Stimulated activated naive CD4-positive, alpha-beta T cell treated with Interleukin-2 at 50 U/mL for 16 hours (primary cell): ENCODE measurements at regions not wholly inside any gene's neighbourhood (a gene's known extent, or its start where the extent isn't known, plus 50 kb on each side); places are given as distances from the start of the nearest gene placed in this dataset.
"Not testable (repeated sequence)": the region's sequence is repeated elsewhere in the genome, so short reads cannot be mapped to it uniquely, and the experiment has no call there.

Experiments
- DNase-seq: peaks from one replicate; lab custom pipeline; 2025; lab: John Stamatoyannopoulos, UW

DNA sequence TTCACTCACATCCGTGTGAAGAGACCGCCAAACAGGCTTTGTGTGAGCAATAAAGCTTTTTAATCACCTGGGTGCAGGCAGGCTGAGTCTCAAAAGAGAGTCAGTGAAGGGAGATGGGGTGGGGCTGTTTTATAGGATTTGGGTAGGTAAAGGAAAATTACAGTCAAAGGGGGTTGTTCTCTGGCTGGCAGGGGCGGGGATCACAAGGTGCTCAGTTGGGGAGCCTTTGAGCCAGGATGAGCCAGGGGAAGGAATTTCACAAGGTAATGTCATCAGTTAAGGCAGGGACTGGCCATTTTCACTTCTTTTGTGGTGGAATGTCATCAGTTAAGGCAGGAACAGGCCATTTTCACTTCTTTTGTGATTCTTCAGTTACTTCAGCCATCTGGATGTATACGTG lies 210.3 kb upstream of the ELL2 start:
- not testable (repeated sequence) for DNase-seq

DNA sequence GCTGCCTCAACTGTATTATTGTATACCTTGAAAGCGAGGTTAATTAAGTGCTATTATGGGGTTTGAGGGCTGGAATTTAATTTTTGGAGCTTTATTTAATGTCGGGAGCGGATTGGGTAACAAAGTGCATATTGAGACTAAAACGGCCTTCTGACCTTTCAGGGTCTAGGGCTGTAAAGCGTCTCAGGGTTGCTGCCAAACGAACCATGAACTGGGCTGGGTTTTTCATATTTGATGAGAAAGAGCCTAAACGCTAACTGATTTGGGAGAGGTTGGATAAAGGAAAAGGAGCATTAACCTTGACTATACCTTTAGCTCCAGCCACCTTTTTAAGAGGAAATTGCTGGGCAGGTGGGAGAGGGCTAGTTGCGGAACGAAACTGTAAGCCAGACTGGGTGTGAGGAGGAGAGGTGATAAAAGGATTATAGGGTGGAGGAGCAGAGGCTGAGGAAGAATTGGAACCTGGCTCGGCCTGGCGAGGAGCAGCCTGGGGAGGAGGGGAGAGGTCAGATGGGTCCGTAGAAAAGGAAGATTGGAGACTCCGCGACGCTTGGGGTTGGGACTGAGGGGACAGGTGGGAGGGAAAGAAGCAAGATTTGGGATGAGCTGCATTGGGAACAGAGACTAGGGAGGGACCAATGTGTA lies 209.0 kb upstream of the ELL2 start:
- not testable (repeated sequence) for DNase-seq

DNA sequence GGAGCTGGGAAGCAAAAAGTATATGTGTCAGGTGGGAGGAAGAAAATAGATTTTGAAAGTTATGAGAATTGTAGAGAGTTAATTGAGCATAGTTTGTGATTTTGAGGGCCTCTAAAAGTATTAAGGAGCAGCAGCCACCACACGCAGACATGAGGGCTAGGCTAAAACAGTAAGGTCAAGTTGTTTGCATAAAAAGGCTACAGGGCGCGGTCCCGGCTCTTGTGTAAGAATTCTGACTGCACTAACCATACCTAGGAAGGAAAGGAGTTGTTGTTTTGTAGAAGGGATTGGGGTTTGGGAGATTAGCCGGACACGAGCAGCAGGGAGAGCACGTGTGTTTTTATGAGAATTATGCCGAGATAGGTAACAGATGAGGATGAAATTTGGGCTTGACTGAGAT lies 207.2 kb upstream of the ELL2 start:
- DNase-seq, result not testable (repeated sequence)

DNA sequence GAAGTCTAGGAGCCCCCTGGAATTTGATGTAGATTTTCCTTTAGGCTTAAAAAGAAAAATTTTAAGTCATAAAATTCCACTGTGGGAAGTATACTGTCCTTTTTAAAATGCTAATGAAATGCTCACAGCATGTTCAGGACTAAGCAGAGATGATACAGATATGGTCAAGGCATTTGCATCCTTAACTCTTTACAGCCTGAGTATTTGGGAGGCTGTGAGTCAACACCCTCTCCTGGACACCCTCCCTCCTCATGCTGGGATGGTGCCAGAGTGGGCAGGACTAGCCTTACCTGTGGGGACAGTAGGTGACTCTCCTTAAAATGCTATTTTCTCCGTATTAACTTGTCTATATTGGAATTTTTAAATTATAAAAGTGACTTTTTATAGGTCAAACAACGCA lies 197.4 kb upstream of the ELL2 start:
- DNase-seq, result no peak

DNA sequence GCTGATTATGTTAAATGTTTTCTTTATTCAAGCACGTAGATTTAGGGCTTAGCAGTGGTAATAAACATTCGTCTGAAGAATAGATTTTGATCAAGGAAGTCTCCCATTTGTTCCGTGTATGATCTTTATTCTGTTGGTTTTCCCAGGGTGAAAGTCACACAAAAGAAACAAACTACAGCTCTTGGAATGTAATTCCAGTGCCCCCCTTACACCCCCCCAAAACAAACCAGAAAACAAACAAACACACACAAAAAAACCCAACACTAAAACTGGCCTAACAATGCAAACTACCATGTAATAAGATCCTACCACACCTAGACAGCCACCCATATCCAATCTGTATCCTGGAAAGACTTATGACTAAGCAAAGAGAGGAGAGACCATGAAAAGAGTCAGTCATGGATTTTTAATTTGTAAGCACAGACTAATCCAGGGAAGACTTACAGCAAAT lies 196.2 kb upstream of the ELL2 start:
- DNase-seq, result no peak

DNA sequence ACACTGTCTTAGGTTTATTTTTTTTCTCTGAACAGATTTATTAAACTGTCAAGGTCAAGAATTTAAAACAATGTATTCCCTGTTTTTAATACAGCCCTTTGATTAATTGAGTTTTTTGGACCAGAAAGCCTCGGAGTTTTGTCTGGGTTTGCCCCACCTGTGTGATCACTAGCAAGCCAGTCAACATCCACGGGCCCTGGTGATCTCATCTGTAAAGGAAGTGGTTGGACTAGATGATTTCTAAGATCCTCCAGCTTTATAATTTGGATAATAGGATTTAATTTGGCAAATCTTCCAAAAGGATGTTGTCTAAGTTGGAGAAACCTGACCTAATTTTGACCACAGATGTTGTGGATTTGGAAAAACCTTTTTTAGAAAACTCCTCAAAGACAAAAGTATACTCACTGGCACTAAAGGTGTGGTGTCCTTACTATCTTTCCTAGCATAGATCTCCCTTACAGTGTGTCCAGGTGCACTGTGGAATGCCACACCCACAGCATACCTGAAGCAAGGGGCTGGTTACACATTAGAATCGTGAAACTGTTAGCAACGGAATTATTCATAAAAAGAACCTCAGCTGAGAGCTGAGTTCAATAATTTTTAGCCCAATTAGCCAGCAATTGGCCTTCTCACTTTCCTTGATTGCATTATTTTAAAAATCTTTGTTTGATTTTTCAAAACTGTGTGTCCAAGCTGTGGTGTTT lies 195.6 kb upstream of the ELL2 start:
- DNase-seq, result no peak

DNA sequence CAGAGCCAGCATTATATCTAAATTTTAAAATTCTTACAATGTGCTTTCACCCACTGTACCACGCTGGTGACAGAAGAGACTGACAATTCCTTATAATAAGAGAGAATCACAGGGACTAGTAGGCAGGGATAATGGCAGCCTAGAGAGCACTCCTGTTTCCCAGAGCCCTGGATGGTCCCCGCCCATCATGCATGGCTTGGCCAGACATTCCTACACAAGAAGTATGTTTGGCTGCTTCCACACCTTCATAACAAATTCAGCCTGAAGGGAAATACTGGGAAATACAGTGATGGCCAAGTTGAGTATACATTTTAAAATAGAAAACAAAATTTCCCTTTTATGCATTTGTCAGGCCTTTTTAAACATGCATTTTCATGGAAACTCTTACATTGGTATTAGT lies 193.5 kb upstream of the ELL2 start:
- no peak for DNase-seq

DNA sequence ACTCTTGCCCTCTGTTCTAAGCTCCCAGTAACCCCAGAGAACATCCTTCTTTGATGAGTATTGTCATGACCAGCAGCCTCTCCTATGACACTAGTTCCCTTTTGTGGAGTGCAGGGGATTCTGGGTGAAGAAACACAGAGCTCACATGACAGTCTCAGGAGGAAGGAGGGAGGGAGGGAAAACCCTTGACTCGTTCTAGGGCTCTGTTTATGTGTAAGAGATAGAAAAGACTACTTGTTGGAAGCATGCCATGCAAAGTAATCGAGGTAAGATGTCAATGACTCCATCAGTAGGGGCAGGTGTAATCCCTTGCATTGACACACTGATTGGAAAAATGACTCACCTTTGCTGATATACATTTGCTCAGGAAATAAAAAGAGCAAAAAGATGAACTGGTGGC lies 190.2 kb upstream of the ELL2 start:
- DNase-seq, result no peak

DNA sequence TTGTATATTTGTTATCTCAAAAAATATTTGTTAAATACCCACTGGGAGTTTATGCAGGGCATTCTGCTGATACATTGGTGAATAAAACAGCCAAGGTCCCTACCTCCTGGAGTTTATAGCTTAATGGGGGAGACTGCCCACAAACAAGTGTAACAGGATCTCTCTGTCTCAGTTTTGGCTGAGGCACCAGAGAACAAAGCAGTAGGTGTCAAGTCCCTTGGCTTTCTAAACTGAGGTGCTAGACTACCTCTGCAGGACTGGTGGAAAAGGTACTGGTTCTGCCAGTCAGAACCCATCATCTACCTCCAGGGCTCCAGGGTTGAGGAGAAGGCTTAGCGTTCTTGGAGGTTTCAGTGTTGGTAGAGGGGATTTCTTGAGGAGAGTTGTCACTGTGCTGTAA lies 188.4 kb upstream of the ELL2 start:
- no peak for DNase-seq

DNA sequence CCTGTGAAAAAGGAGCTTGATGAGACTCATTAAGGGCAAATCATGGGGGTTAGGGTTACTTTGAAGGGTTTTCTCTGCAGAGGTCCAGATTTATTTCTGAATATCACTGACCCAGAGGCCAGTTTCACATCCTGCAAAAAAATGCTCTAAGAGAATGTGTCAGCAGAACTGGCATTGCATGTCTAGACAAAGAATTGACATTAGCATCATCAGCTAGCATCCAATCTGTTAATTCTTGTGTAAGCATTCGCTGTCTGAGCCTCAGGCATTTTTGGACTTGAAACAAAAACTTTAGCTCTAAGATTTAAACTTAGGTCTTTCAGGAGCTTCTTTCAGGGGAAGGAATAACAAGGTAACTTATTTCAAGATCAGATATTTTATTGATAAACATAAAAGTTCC lies 187.9 kb upstream of the ELL2 start:
- DNase-seq, result no peak

DNA sequence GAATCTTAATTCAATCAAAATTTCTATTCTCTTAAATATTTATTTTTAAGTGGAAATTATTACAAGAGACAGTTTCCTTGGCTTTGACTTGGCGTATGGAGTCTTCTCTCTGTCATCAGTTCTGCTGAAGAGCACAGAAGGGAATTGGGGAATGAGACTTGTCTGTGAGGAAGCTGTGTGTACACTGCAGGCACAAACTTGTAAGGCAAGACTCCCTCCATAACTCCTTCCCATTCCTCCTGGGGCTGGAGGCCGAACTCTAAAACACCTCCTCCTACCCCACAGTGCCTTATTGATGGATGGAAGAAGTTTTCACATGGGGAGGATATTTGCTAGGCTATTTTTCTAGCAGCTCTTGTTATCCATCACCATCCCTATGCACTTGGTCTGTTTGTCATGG lies 187.4 kb upstream of the ELL2 start:
- DNase-seq, result no peak

DNA sequence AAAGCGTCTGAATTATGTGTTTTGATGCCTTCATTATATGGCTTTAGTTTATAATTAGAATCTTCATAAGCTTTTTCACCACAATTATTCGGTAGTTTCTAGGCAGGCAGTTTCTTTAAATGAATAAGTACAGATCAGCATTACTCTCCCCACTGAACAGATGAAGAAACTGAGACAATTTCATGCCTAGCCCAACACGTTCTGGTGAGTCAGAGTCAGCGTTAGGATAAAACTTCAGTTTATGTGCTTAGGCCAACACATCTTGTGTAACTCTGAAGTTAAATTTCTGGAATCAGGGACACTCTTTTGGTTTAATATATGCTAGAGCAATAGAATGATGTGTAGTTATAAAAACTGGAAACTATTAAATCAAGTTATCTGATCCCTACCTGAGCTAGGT lies 186.7 kb upstream of the ELL2 start:
- no peak for DNase-seq

DNA sequence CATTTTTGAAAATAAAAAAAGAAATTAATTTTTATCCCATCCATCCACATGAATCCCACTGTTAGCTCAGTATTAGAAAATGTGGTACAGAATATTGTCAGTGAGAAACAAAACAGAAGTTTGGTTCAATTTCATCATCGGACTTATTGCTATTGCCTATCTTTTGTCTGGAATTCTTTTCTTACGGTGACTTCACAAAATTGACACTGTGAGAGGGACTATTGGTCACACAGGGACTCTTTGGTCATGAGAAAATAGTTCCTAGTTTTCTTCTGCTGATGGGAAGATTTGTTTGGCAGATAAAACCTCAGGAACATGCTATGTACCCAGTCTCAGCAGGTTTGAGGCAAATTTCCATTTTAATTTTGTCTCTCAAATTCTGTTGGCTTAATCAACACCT lies 186.2 kb upstream of the ELL2 start:
- no peak for DNase-seq

DNA sequence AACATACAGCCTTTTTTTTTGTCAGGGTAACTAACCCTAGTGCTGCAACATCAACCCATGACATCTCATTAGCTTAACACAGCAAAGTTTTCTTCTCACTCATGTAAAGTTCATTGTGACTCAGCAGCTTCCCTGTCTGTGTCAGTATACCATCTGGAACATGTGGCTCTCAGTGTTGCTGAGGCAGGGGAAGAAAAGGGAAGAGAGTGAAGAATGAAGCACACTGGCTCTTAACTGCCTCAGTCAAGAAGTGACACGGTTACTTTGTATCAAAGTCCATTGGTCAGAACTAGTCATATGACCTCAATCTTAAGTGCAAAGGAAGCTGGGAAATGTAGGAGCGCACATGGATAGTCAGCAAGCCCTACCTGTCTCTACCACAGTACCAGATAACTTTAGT lies 185.0 kb upstream of the ELL2 start:
- no peak for DNase-seq

DNA sequence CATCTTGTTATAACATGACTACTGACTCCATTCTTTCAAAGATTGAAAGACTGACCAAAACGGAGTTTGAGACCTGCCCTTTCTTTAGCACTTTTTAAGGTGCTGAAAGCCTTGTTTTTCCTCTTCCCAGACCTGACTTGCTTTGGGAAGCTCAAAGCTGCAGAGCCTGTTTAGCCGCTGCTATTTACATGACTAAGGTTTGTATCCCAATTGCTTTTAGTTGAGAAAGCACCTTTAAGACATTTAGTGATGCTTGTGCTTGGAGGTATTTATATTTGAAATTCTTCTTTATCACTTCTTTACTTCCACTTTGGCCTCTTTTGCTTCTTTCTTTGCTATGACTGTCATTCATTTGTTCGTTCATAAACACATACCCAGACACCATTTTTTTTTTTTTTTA lies 182.6 kb upstream of the ELL2 start:
- no peak for DNase-seq

DNA sequence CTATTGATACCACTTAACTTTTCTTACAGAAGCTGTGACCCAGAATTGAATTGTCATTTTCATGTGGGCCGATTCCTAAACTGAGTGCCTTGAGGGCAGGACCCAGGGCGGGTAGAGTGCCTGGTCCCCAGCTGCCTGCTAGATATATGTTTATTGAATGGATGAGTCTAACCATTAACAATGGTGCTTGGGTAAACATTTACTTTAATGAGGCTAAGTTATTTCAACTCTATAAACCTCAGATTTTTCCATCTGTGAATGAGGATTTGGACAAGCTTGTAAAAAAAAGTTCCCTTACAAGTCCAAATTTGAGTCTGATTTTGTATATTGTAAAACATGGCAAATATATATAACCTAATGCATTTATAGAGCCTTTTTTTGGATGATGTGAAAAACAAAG lies 181.8 kb upstream of the ELL2 start:
- DNase-seq, result no peak

DNA sequence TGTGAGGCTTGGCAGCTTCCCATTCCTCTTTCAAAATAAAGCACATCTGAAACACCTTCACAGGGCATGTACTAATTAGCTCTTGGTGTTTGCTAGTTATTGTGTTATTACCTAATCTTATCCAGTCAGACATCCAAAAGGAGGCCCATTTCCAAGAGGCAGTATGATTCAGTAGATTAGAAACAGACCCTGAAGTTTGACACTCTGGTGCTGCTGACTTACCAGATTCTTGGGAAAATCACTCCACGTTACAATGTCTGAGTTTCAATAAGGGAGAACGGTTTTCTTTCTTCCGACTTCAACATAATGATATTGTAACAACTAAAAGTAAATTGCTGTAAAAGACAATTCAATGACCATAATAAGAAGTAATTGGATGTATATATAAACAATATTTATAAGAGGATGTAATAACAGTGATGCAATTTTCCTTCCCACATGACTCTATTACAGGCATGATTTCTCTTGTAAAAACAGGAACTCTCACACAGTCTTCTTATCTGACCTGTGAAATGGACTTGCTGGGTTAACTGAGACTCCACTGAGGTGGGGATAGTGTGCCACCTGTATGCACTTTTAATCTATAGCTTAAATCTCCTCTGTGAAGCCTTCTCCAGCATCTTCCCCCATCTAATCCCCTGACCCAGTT lies 181.3 kb upstream of the ELL2 start:
- no peak for DNase-seq

DNA sequence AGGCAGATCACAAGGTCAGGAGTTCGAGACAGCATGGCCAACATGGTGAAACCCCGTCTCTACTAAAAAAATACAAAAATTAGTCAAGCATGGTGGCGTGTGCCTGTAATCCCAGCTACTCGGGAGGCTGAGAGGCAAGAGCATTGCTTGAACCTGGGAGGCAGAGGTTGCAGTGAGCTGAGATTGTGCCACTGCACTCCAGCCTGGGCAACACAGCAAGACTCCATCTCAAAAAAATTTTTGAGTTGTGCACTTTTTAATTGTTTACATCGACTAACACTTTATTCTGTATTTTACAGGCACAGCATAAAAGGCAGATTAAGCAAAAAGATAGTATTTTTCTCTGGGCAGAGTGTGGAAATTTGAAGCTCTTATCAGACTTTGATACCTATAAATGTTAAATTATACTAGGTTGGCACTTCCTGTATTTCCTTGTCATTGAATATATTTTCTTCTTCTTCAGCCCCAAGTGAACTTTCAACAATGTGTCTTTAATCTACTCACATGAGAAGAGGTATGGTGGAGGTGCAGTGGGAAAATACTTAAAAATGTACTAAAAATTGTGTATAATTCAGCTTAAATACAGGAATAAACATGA lies 180.6 kb upstream of the ELL2 start:
- DNase-seq, result no peak

DNA sequence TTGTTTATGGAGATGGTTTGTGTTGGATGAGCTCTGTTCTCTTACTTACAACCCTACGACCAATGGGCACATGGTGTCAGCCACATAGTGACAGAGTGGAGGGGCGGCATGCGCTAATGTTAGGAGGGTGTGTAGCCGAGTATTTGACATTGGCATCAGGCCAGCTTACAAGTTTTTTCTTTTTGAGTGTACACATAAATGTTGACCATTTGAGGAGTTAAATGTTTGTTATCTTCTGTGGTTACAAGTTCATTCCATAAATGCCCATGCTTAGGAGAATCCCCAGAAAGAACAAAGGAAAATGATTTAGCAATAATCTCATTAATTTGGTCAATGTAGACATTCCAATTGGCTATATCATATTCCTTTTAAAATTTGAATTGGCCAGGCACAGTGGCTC lies 180.1 kb upstream of the ELL2 start:
- DNase-seq, result no peak

DNA sequence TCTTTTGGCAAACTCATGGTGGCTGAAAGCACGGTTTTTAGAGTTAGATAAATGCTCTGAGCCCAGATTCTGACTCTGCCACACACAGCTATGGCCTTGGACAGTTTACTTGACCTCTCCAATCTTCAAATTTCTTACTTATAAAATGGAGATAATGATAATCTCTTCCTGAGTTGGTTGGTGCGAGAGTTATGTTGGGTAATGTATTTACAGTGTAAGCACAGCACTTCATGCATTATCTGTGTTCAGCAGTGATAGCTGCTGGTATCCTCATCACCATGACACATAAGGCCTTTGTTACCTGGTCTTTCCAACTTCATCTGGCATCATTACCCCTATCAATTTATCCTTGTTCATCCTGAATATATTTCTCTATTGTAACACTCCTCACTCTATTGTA lies 178.8 kb upstream of the ELL2 start:
- DNase-seq, result no peak

DNA sequence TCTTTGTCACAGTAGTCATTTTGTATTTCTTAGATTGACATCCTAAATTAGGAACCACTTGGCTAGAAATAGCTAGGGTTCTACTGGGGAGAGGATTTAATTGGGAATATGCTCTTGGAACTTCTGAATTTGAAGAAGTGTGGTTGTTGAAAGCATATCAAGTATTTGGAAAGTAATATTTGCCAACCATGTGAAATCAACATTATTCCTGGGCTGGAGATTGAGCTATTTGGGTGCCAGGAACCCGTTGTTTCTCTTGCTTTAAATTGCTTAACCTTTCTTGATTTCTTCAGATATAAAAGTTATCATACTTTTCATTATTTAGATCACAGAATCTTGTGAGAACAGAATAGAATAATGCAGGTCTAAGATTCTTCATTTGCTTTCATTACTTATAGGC lies 178.4 kb upstream of the ELL2 start:
- no peak for DNase-seq

DNA sequence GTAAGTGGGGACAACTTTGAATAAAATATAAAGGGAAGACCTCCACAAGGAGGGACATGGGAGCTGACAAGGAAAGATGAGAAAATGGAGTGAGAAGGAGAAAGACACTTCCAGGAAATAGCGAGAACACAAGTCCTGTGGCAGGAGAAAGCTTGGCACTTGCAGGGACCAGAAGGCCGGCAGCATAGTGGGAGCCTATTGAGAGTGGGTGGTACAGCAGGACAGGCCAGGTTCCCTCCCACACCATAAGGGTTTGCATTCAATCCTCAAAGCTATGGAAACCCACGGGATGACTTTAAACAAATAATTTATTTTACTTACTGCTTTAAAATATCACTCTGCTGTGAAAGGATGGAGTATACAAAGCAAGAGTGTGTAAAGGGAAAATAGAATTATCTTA lies 173.2 kb upstream of the ELL2 start:
- no peak for DNase-seq
